ENCODE measurements at regions not wholly inside any gene's neighbourhood (a gene's known extent, or its start where the extent isn't known, plus 50 kb on each side); places are given as distances from the start of the nearest gene placed in this dataset.

DNA sequence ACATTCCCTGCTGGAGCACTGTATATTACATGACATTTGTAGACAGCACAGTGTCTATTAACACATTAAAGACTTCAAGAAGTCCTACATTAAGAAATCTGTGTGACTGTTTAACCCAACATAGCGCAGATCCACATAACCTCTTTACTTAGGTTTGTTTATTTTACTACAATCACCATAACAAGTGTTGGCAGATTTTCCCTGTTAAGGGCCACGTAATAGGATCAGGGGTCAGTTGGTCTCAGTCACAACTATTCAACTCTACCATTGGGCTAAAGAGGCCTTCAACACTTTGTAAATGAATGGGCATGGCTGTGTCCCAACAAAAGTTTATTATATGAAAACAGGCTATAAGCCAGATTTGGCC, 51.3 kb upstream of the ADORA2B start:
- Histone ChIP-seq H3K79me2 (ENCODE audit: control insufficient read depth, insufficient read depth, low read length) (no peaks in the 10 kb centered on the region), H3K27ac (ENCODE audit: insufficient read depth, low read depth, low read length) (no peak overlapping the region), H2AFZ (ENCODE audit: low read depth, low read length) (no peak overlapping the region), H3K4me3 (replicated peaks in 1 of 3; ENCODE audit: insufficient read depth in 1 of 3, low read depth in 1 of 3, low read length in 3 of 3) (no peak overlapping the region), H3K4me1 (ENCODE audit: control insufficient read depth, extremely low read depth, insufficient read depth, low read length) (peaks cover 11% of the 10 kb centered on the region), H4K20me1 (replicated peaks; ENCODE audit: control insufficient read depth, extremely low read depth, insufficient read depth, low read length) (no peaks in the 10 kb centered on the region), H3K36me3 (ENCODE audit: control insufficient read depth in 2 of 2, extremely low read depth in 1 of 2, insufficient read depth in 2 of 2, low read length in 2 of 2) (no peaks in the 10 kb centered on the region), H3K27me3 (ENCODE audit: control insufficient read depth in 2 of 2, insufficient read depth in 2 of 2, low read length in 2 of 2) (no peaks in the 10 kb centered on the region), H3K9me1 (replicated peaks; ENCODE audit: control insufficient read depth, extremely low read depth, insufficient read depth, low read length) (no peaks in the 10 kb centered on the region), H3K9ac (replicated peaks; ENCODE audit: extremely low read depth, insufficient read depth, low read length) (no peak overlapping the region), H3K9me3 (replicated peaks; ENCODE audit: control insufficient read depth, insufficient read depth, low read length) (no peaks in the 10 kb centered on the region), H3K4me2 (ENCODE audit: insufficient read depth, low read length) (no peak overlapping the region)
- intact Hi-C loops (cut with micrococcal nuclease) = no loop called here
- dilution Hi-C loops (cut with MboI; ENCODE audit: extremely low pct_ligation_motif_present, low sequenced_read_pairs) = no loop called here
- POLR2A ChIA-PET = no interaction called here
- FAIRE-seq (peak; percentile 33), DNase-seq (ENCODE audit: low read depth, low spot score) (peak; percentile 63)
- CTCF ChIA-PET = no interaction called here
- TF ChIP-seq GATA2 (IDR thresholded peaks at IDR 0.05; ENCODE audit: insufficient read depth, insufficient read length, low read depth, low read length) = no peak
- TF ChIP-seq, protein P1, sequence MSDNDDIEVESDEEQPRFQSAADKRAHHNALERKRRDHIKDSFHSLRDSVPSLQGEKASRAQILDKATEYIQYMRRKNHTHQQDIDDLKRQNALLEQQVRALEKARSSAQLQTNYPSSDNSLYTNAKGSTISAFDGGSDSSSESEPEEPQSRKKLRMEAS (IDR thresholded peaks at IDR 0.05; ENCODE audit: insufficient read depth, insufficient read length) = no peak
- TF ChIP-seq FOS (IDR thresholded peaks at IDR 0.05; ENCODE audit: borderline replicate concordance, insufficient read depth, low read length) = no peak
- TF ChIP-seq JUN (IDR thresholded peaks at IDR 0.05; ENCODE audit: borderline replicate concordance, insufficient read depth, insufficient read length, low read depth) = no peak
- no peak for TF ChIP-seq MYC (IDR thresholded peaks at IDR 0.05; ENCODE audit: low read depth, low read length)
- no TSS peak for BruUV-seq (replicated peaks)

DNA sequence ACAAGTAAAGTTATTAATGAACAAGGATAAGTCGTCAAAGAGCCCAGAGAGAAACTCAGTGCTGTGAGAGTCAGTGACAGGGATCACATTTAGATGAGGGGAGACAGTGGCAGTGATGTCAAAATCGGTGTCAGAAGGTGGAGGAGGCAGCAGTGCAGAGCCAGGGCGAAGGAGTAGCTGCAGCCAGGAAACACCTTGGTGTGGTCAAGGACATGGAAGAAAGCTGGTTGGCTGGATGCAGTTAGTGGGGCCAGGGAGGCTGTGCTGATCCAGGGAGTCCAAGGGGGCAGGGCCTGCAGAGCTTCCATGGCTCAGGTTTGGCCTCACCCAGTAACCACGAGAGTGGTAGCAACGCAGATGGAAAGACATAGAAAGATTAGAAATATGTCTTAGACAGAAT, 50.7 kb upstream of the ADORA2B start:
- BruUV-seq (replicated peaks) = no TSS peak
- H3K27me3 ChIP-seq (ENCODE audit: control insufficient read depth in 2 of 2, insufficient read depth in 2 of 2, low read length in 2 of 2) = no peaks in the 10 kb centered on the region
- CTCF ChIA-PET = no interaction called here
- H3K4me3 ChIP-seq (replicated peaks in 1 of 3; ENCODE audit: insufficient read depth in 1 of 3, low read depth in 1 of 3, low read length in 3 of 3) = no peak overlapping the region
- peaks cover 11% of the 10 kb centered on the region for H3K4me1 ChIP-seq (ENCODE audit: control insufficient read depth, extremely low read depth, insufficient read depth, low read length)
- H3K9ac ChIP-seq (replicated peaks; ENCODE audit: extremely low read depth, insufficient read depth, low read length) = no peak overlapping the region
- H3K79me2 ChIP-seq (ENCODE audit: control insufficient read depth, insufficient read depth, low read length) = no peaks in the 10 kb centered on the region
- H3K9me3 ChIP-seq (replicated peaks; ENCODE audit: control insufficient read depth, insufficient read depth, low read length) = no peaks in the 10 kb centered on the region
- H3K36me3 ChIP-seq (ENCODE audit: control insufficient read depth in 2 of 2, extremely low read depth in 1 of 2, insufficient read depth in 2 of 2, low read length in 2 of 2) = no peaks in the 10 kb centered on the region
- H4K20me1 ChIP-seq (replicated peaks; ENCODE audit: control insufficient read depth, extremely low read depth, insufficient read depth, low read length) = no peaks in the 10 kb centered on the region
- no peak overlapping the region for H2AFZ ChIP-seq (ENCODE audit: low read depth, low read length)
- H3K4me2 ChIP-seq (ENCODE audit: insufficient read depth, low read length) = no peak overlapping the region
- dilution Hi-C loops (cut with MboI; ENCODE audit: extremely low pct_ligation_motif_present, low sequenced_read_pairs) (no loop called here), intact Hi-C loops (cut with micrococcal nuclease) (no loop called here)
- no peak overlapping the region for H3K27ac ChIP-seq (ENCODE audit: insufficient read depth, low read depth, low read length)
- POLR2A ChIA-PET = no interaction called here
- no peak for TF ChIP-seq EZH2 (IDR thresholded peaks at IDR 0.05; ENCODE audit: borderline replicate concordance, low read depth, low read length, severe bottlenecking)
- TF ChIP-seq MYC (IDR thresholded peaks at IDR 0.05; ENCODE audit: low read depth, low read length) = no peak
- TF ChIP-seq FOS (IDR thresholded peaks at IDR 0.05; ENCODE audit: borderline replicate concordance, insufficient read depth, low read length) = no peak
- no peak for TF ChIP-seq POLR2AphosphoS5 (IDR thresholded peaks at IDR 0.05; ENCODE audit: insufficient read depth, low read depth, low read length)
- no peak for TF ChIP-seq POLR2A (IDR thresholded peaks at IDR 0.05; ENCODE audit: low read depth, low read length)
- TF ChIP-seq, protein P2, sequence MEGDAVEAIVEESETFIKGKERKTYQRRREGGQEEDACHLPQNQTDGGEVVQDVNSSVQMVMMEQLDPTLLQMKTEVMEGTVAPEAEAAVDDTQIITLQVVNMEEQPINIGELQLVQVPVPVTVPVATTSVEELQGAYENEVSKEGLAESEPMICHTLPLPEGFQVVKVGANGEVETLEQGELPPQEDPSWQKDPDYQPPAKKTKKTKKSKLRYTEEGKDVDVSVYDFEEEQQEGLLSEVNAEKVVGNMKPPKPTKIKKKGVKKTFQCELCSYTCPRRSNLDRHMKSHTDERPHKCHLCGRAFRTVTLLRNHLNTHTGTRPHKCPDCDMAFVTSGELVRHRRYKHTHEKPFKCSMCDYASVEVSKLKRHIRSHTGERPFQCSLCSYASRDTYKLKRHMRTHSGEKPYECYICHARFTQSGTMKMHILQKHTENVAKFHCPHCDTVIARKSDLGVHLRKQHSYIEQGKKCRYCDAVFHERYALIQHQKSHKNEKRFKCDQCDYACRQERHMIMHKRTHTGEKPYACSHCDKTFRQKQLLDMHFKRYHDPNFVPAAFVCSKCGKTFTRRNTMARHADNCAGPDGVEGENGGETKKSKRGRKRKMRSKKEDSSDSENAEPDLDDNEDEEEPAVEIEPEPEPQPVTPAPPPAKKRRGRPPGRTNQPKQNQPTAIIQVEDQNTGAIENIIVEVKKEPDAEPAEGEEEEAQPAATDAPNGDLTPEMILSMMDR (IDR thresholded peaks at IDR 0.05; ENCODE audit: extremely low read depth in 1 of 2, insufficient read depth in 1 of 2, low read depth in 1 of 2, low read length in 2 of 2) = no peak
- TF ChIP-seq JUN (IDR thresholded peaks at IDR 0.05; ENCODE audit: borderline replicate concordance, insufficient read depth, insufficient read length, low read depth) = no peak
- TF ChIP-seq GATA2 (IDR thresholded peaks at IDR 0.05; ENCODE audit: insufficient read depth, insufficient read length, low read depth, low read length) = no peak
- TF ChIP-seq, protein P1 (IDR thresholded peaks at IDR 0.05; ENCODE audit: insufficient read depth, insufficient read length) = no peak
- FAIRE-seq (no peak), DNase-seq (ENCODE audit: low read depth, low spot score) (no peak)
- H3K9me1 ChIP-seq (replicated peaks; ENCODE audit: control insufficient read depth, extremely low read depth, insufficient read depth, low read length) = no peaks in the 10 kb centered on the region
